WTC11 (cell line): ENCODE measurements at regions not wholly inside any gene's neighbourhood (a gene's known extent, or its start where the extent isn't known, plus 50 kb on each side); places are given as distances from the start of the nearest gene placed in this dataset.

Experiments used
- ATAC-seq: fragments of 200-7000 bp; cut with Tn5 transposase; 2 replicates; pipeline ENCODE4 v1.10.0; 2021; ENCODE audit warnings: mild to moderate bottlenecking, moderate library complexity
- CTCF ChIA-PET: fragments of 300-600 bp; sonication (Branson Sonifier 250); formaldehyde crosslinking; loops from one replicate; lab custom pipeline; 2021; ENCODE audit warnings: antibody characterized with exemption; lab: Charles Lee
- POLR2A ChIA-PET: fragments of 350-600 bp; sonication (Branson Sonifier 250); formaldehyde crosslinking; loops from one replicate; lab custom pipeline; 2021; ENCODE audit warnings: antibody characterized with exemption; lab: Charles Lee
- DNase-seq: peaks from one replicate; pipeline ENCODE4 v3.0.0; 2021; ENCODE audit warnings: low spot score
- H3K27ac Mint-ChIP-seq: 2 replicates; pipeline ENCODE4 v1.8.0; 2021; ENCODE audit warnings: mixed read lengths
- H3K27me3 Mint-ChIP-seq: 2 replicates; pipeline ENCODE4 v1.8.0; 2021; ENCODE audit warnings: low read depth, mild to moderate bottlenecking, moderate library complexity, mixed read lengths
- H3K36me3 Mint-ChIP-seq: 2 replicates; pipeline ENCODE4 v1.8.0; 2021; ENCODE audit warnings: mixed read lengths
- H3K4me1 Mint-ChIP-seq: 2 replicates; pipeline ENCODE4 v1.8.0; 2022; ENCODE audit warnings: mixed read lengths
- H3K4me3 Mint-ChIP-seq: 2 replicates; pipeline ENCODE4 v1.8.0; 2021; ENCODE audit warnings: mild to moderate bottlenecking, moderate library complexity, mixed read lengths
- H3K9me3 Mint-ChIP-seq: 2 replicates; pipeline ENCODE4 v1.8.0; 2021; ENCODE audit warnings: mixed read lengths
- FOXK1 ChIP-seq: sonication (generic); formaldehyde crosslinking; IDR thresholded peaks from 2 replicates; pipeline ENCODE4 v1.8.0; 2022; ENCODE audit warnings: mild to moderate bottlenecking, moderate library complexity, missing genetic modification reagents
- GTF2I ChIP-seq: fragments of 250-450 bp; sonication (Bioruptor Pico); conservative IDR thresholded peaks from 2 replicates; pipeline ENCODE4 v1.4.0; 2021; ENCODE audit warnings: mild to moderate bottlenecking
- NFE2L1 ChIP-seq: sonication (generic); formaldehyde crosslinking; IDR thresholded peaks from 2 replicates; pipeline ENCODE4 v1.8.1; 2023; ENCODE audit warnings: missing genetic modification reagents
- NFYB ChIP-seq: sonication (generic); formaldehyde crosslinking; conservative IDR thresholded peaks from 2 replicates; pipeline ENCODE4 v1.8.0; 2022; ENCODE audit warnings: low read depth, missing genetic modification reagents
- RORB ChIP-seq: fragments of 250-450 bp; sonication (Bioruptor Pico); IDR thresholded peaks from 2 replicates; pipeline ENCODE4 v1.9.0; 2021; ENCODE audit warnings: mild to moderate bottlenecking
- SP1 ChIP-seq: sonication (generic); formaldehyde crosslinking; conservative IDR thresholded peaks from 2 replicates; pipeline ENCODE4 v1.8.1; 2022; ENCODE audit warnings: missing genetic modification reagents
- ZNF423 ChIP-seq: fragments of 250-450 bp; sonication (Bioruptor Pico); IDR thresholded peaks from 2 replicates; pipeline ENCODE4 v2.1.2; 2022; ENCODE audit warnings: mild to moderate bottlenecking, moderate library complexity
- TF ChIP-seq, protein P1 (sequence below): sonication (generic); formaldehyde crosslinking; IDR thresholded peaks from 2 replicates; pipeline ENCODE4 v1.8.0; 2022; ENCODE audit warnings: missing genetic modification reagents
- TF ChIP-seq, protein P2 (sequence below): fragments of 200-600 bp; IDR thresholded peaks from 2 replicates; pipeline ENCODE4 v1.8.0; 2022; ENCODE audit warnings: antibody characterized with exemption
- TF ChIP-seq, protein P3 (sequence below): fragments of 250-450 bp; sonication (Bioruptor Pico); conservative IDR thresholded peaks from 2 replicates; pipeline ENCODE4 v1.9.0; 2021; ENCODE audit warnings: mild to moderate bottlenecking
- TF ChIP-seq, protein P4 (sequence below): sonication (generic); formaldehyde crosslinking; IDR thresholded peaks from 2 replicates; pipeline ENCODE4 v1.8.1; 2022; ENCODE audit warnings: low read depth, mild to moderate bottlenecking, moderate library complexity, missing genetic modification reagents, borderline replicate concordance
- TF ChIP-seq, protein P5 (sequence below): sonication (generic); formaldehyde crosslinking; IDR thresholded peaks from 2 replicates; pipeline ENCODE4 v1.8.1; 2022; ENCODE audit warnings: missing genetic modification reagents, borderline replicate concordance

DNA sequence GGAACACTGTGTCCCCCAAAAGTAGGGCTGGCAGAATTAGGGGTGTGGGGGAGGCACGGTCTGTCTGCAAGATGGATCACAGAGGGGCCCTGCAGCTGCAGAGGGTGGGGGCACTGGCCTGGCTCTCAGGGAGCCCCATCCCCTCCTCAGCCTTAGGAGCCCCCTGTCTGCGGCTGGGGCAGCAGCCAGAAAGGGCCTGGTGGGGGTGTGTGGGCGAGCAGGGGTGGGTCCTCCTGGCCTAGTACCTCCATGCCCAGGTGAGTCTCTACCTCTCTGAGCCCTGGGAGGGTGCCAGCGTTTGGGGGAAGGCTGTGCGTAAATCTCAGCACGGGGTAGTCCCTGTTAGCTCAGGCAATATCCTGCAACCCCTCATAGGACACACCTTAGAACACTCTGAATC is 280.5 kb upstream of the PPP2R2D start (continued):
- TF ChIP-seq NFE2L1 (CRISPR knock-in tag) (no peak), NFYB (CRISPR knock-in tag) (no peak)
- TF ChIP-seq, protein P1, sequence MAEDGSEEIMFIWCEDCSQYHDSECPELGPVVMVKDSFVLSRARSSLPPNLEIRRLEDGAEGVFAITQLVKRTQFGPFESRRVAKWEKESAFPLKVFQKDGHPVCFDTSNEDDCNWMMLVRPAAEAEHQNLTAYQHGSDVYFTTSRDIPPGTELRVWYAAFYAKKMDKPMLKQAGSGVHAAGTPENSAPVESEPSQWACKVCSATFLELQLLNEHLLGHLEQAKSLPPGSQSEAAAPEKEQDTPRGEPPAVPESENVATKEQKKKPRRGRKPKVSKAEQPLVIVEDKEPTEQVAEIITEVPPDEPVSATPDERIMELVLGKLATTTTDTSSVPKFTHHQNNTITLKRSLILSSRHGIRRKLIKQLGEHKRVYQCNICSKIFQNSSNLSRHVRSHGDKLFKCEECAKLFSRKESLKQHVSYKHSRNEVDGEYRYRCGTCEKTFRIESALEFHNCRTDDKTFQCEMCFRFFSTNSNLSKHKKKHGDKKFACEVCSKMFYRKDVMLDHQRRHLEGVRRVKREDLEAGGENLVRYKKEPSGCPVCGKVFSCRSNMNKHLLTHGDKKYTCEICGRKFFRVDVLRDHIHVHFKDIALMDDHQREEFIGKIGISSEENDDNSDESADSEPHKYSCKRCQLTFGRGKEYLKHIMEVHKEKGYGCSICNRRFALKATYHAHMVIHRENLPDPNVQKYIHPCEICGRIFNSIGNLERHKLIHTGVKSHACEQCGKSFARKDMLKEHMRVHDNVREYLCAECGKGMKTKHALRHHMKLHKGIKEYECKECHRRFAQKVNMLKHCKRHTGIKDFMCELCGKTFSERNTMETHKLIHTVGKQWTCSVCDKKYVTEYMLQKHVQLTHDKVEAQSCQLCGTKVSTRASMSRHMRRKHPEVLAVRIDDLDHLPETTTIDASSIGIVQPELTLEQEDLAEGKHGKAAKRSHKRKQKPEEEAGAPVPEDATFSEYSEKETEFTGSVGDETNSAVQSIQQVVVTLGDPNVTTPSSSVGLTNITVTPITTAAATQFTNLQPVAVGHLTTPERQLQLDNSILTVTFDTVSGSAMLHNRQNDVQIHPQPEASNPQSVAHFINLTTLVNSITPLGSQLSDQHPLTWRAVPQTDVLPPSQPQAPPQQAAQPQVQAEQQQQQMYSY, result no peak
- TF ChIP-seq, protein P2, sequence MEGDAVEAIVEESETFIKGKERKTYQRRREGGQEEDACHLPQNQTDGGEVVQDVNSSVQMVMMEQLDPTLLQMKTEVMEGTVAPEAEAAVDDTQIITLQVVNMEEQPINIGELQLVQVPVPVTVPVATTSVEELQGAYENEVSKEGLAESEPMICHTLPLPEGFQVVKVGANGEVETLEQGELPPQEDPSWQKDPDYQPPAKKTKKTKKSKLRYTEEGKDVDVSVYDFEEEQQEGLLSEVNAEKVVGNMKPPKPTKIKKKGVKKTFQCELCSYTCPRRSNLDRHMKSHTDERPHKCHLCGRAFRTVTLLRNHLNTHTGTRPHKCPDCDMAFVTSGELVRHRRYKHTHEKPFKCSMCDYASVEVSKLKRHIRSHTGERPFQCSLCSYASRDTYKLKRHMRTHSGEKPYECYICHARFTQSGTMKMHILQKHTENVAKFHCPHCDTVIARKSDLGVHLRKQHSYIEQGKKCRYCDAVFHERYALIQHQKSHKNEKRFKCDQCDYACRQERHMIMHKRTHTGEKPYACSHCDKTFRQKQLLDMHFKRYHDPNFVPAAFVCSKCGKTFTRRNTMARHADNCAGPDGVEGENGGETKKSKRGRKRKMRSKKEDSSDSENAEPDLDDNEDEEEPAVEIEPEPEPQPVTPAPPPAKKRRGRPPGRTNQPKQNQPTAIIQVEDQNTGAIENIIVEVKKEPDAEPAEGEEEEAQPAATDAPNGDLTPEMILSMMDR, result no peak

DNA sequence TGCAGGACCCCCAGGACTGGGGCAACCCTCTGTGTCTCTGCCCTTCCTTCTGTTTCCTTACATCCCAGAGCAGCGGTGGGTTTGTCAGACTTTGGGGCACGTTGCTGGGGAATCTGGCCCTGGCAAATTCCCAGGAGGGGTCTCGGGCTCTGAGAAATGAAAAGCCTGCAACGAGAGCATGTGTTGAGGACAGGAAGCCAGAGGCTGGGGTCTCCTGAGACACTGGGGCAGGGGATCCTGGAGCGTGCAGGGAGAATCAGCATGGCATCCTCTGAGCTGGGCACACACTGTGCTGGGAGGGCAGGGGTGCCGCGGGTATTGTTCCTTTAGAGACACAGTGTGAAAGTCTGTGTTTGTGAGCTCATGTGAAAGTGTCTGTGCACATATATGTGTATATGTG is 279.9 kb upstream of the PPP2R2D start:
- ATAC-seq, result no peak
- POLR2A ChIA-PET, result no interaction called here
- Mint-ChIP-seq H3K4me3 (no peak overlapping the region), H3K27ac (no peak overlapping the region), H3K27me3 (peaks cover 6% of the 10 kb centered on the region; the same call in 1 of the 2 replicates), H3K9me3 (peaks cover 16% of the 10 kb centered on the region)
- CTCF ChIA-PET, result interaction anchor here (1.4 kb wide), 1 partner anchor 51 kb away, joined by 3 read pairs; no protein-coding TSS in a partner anchor
- TF ChIP-seq ZNF423, result no peak
- no peak for TF ChIP-seq GTF2I
- no peak for TF ChIP-seq RORB (CRISPR knock-in tag)
- TF ChIP-seq SP1 (CRISPR knock-in tag), result no peak
- no peak for TF ChIP-seq FOXK1 (CRISPR knock-in tag)
- TF ChIP-seq, protein P3, sequence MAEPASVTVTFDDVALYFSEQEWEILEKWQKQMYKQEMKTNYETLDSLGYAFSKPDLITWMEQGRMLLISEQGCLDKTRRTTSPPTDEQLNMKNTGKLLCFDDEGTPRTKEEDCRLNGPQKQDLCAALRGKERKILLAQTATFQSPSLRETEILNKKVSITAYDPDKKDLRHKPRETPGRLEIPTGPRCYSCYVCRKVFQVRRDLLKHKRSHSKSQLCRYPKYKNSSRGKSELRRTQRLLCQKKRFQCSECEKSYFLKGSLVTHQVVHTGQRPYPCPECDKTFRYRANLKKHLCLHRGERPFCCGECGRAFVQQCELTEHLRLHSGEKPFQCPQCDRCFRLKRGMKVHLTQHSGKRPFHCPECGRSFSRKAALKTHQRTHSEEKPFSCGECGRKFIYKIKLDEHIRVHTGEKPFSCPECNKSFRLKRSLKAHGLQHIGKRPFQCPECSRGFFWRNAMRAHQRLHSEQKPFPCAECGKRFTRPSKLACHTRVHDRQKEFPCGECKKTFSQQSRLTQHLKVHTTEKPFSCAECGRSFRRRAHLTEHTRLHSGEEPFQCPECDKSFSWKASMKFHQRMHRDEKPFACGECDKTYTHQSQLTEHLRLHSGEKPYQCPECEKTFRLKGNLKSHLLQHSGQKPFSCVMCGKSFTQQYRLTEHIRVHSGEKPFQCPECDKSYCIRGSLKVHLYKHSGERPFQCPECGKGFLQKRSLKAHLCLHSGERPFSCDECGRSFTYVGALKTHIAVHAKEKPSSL (CRISPR knock-in tag), result no peak
- TF ChIP-seq, protein P4, sequence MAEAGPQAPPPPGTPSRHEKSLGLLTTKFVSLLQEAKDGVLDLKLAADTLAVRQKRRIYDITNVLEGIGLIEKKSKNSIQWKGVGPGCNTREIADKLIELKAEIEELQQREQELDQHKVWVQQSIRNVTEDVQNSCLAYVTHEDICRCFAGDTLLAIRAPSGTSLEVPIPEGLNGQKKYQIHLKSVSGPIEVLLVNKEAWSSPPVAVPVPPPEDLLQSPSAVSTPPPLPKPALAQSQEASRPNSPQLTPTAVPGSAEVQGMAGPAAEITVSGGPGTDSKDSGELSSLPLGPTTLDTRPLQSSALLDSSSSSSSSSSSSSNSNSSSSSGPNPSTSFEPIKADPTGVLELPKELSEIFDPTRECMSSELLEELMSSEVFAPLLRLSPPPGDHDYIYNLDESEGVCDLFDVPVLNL (CRISPR knock-in tag), result no peak
- TF ChIP-seq, all 79 proteins: peak for 0
- H3K4me1 Mint-ChIP-seq, result no peaks in the 10 kb centered on the region
- H3K36me3 Mint-ChIP-seq, result peaks cover 20% of the 10 kb centered on the region
- DNase-seq, result no peak

DNA sequence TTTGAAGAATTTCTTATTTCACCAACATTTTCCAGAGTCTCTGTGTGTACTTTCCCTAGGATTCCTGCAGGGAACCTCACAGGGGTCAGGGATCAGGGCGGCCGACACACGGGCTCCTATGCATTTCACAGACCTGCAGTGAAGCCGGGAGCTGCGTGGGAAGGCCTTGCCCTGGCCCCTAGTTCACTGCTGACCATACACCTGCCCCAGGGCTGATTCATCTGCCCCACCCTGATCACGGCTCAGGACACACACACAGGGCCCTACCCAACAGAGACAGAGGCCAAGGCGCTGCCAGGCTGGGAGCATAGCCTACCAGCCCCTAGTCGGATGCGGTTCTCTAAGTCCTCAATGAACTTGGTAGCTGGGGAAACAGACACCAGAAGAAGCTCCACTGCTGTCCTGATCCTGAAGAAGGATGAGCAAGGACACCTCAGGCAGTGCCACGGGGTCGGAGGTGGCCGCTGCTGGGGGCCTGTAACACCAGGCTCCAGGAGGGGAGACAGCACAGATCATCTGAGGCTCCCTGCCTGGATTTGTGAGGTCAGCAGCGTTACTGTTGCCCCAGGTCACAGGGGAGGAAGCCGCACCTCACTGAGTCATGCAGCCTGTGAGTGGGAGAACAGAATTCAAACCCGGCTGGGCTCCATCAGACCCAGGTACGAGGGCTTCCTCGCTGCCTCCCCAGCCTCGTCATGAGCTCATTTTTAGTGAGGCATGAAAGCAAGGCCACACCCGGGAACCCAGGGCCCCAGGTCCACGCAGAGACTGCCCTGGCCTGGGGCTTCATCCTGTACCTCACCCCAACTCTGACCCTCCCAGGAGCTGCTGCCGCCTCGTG is 278.8 kb upstream of the PPP2R2D start:
- Mint-ChIP-seq H3K9me3 (peaks cover 18% of the 10 kb centered on the region), H3K36me3 (peaks cover 21% of the 10 kb centered on the region), H3K27me3 (peaks cover 6% of the 10 kb centered on the region; the same call in 1 of the 2 replicates), H3K4me3 (no peak overlapping the region), H3K27ac (no peak overlapping the region), H3K4me1 (no peaks in the 10 kb centered on the region)
- DNase-seq (no peak), ATAC-seq (no peak)
- CTCF ChIA-PET, result no interaction called here
- POLR2A ChIA-PET, result no interaction called here
- TF ChIP-seq, protein P5, sequence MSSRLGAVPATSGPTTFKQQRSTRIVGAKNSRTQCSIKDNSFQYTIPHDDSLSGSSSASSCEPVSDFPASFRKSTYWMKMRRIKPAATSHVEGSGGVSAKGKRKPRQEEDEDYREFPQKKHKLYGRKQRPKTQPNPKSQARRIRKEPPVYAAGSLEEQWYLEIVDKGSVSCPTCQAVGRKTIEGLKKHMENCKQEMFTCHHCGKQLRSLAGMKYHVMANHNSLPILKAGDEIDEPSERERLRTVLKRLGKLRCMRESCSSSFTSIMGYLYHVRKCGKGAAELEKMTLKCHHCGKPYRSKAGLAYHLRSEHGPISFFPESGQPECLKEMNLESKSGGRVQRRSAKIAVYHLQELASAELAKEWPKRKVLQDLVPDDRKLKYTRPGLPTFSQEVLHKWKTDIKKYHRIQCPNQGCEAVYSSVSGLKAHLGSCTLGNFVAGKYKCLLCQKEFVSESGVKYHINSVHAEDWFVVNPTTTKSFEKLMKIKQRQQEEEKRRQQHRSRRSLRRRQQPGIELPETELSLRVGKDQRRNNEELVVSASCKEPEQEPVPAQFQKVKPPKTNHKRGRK (CRISPR knock-in tag), result no peak
